ENCODE measurements at regions not wholly inside any gene's neighbourhood (a gene's known extent, or its start where the extent isn't known, plus 50 kb on each side); places are given as distances from the start of the nearest gene placed in this dataset.

GRCh38 chr12:86429824-86430223 lies 173.6 kb upstream of the MGAT4C start:
- Histone ChIP-seq H3K9me1 (replicated peaks; ENCODE audit: control insufficient read depth, extremely low read depth, insufficient read depth, low read length) (no peaks in the 10 kb centered on the region), H2AFZ (ENCODE audit: low read depth, low read length) (no peak overlapping the region), H3K4me1 (ENCODE audit: control insufficient read depth, extremely low read depth, insufficient read depth, low read length) (no peaks in the 10 kb centered on the region), H3K27me3 (ENCODE audit: control insufficient read depth in 2 of 2, insufficient read depth in 2 of 2, low read length in 2 of 2) (no peaks in the 10 kb centered on the region), H3K4me2 (ENCODE audit: insufficient read depth, low read length) (no peak overlapping the region), H3K36me3 (ENCODE audit: control insufficient read depth in 2 of 2, extremely low read depth in 1 of 2, insufficient read depth in 2 of 2, low read length in 2 of 2) (no peaks in the 10 kb centered on the region), H3K4me3 (replicated peaks in 1 of 3; ENCODE audit: insufficient read depth in 1 of 3, low read depth in 1 of 3, low read length in 3 of 3) (no peak overlapping the region), H3K9me3 (replicated peaks; ENCODE audit: control insufficient read depth, insufficient read depth, low read length) (no peaks in the 10 kb centered on the region), H3K9ac (replicated peaks; ENCODE audit: extremely low read depth, insufficient read depth, low read length) (no peak overlapping the region), H3K79me2 (ENCODE audit: control insufficient read depth, insufficient read depth, low read length) (no peaks in the 10 kb centered on the region), H4K20me1 (replicated peaks; ENCODE audit: control insufficient read depth, extremely low read depth, insufficient read depth, low read length) (no peaks in the 10 kb centered on the region), H3K27ac (ENCODE audit: insufficient read depth, low read depth, low read length) (no peak overlapping the region)
- no TSS peak for BruUV-seq (replicated peaks)
- FAIRE-seq (no peak), DNase-seq (ENCODE audit: low read depth, low spot score) (no peak)
- POLR2A ChIA-PET, result no interaction called here
- CTCF ChIA-PET, result no interaction called here
- intact Hi-C loops (cut with micrococcal nuclease), result no loop called here
- dilution Hi-C loops (cut with MboI; ENCODE audit: extremely low pct_ligation_motif_present, low sequenced_read_pairs), result no loop called here
- TF ChIP-seq JUN (IDR thresholded peaks at IDR 0.05; ENCODE audit: borderline replicate concordance, insufficient read depth, insufficient read length, low read depth) (no peak), MAX (IDR thresholded peaks at IDR 0.05; ENCODE audit: insufficient read depth, insufficient read length) (no peak)

- Histone ChIP-seq H3K4me2 (ENCODE audit: insufficient read depth, low read length) (no peak overlapping the region), H2AFZ (ENCODE audit: low read depth, low read length) (no peak overlapping the region), H3K9ac (replicated peaks; ENCODE audit: extremely low read depth, insufficient read depth, low read length) (no peak overlapping the region), H3K27me3 (ENCODE audit: control insufficient read depth in 2 of 2, insufficient read depth in 2 of 2, low read length in 2 of 2) (no peaks in the 10 kb centered on the region), H3K4me1 (ENCODE audit: control insufficient read depth, extremely low read depth, insufficient read depth, low read length) (no peaks in the 10 kb centered on the region), H3K4me3 (replicated peaks in 1 of 3; ENCODE audit: insufficient read depth in 1 of 3, low read depth in 1 of 3, low read length in 3 of 3) (no peak overlapping the region), H3K27ac (ENCODE audit: insufficient read depth, low read depth, low read length) (no peak overlapping the region), H3K9me3 (replicated peaks; ENCODE audit: control insufficient read depth, insufficient read depth, low read length) (no peaks in the 10 kb centered on the region), H3K79me2 (ENCODE audit: control insufficient read depth, insufficient read depth, low read length) (no peaks in the 10 kb centered on the region), H3K36me3 (ENCODE audit: control insufficient read depth in 2 of 2, extremely low read depth in 1 of 2, insufficient read depth in 2 of 2, low read length in 2 of 2) (no peaks in the 10 kb centered on the region), H3K9me1 (replicated peaks; ENCODE audit: control insufficient read depth, extremely low read depth, insufficient read depth, low read length) (no peaks in the 10 kb centered on the region), H4K20me1 (replicated peaks; ENCODE audit: control insufficient read depth, extremely low read depth, insufficient read depth, low read length) (no peaks in the 10 kb centered on the region)
- CTCF ChIA-PET, result no interaction called here
- FAIRE-seq (no peak), DNase-seq (ENCODE audit: low read depth, low spot score) (no peak)
- dilution Hi-C loops (cut with MboI; ENCODE audit: extremely low pct_ligation_motif_present, low sequenced_read_pairs), result no loop called here
- POLR2A ChIA-PET, result no interaction called here
- no peak for TF ChIP-seq MYC (IDR thresholded peaks at IDR 0.05; ENCODE audit: low read depth, low read length)
- no peak for TF ChIP-seq POLR2AphosphoS5 (IDR thresholded peaks at IDR 0.05; ENCODE audit: insufficient read depth, low read depth, low read length)
- no peak for TF ChIP-seq POLR2A (IDR thresholded peaks at IDR 0.05; ENCODE audit: low read depth, low read length)
- no peak for TF ChIP-seq JUN (IDR thresholded peaks at IDR 0.05; ENCODE audit: borderline replicate concordance, insufficient read depth, insufficient read length, low read depth)
- TF ChIP-seq EZH2 (IDR thresholded peaks at IDR 0.05; ENCODE audit: borderline replicate concordance, low read depth, low read length, severe bottlenecking), result no peak
- TF ChIP-seq FOS (IDR thresholded peaks at IDR 0.05; ENCODE audit: borderline replicate concordance, insufficient read depth, low read length), result no peak
- TF ChIP-seq GATA2 (IDR thresholded peaks at IDR 0.05; ENCODE audit: insufficient read depth, insufficient read length, low read depth, low read length), result no peak
- no peak for TF ChIP-seq MAX (IDR thresholded peaks at IDR 0.05; ENCODE audit: insufficient read depth, insufficient read length)
- TF ChIP-seq CTCF (IDR thresholded peaks at IDR 0.05; ENCODE audit: extremely low read depth in 1 of 2, insufficient read depth in 1 of 2, low read depth in 1 of 2, low read length in 2 of 2), result no peak
- no TSS peak for BruUV-seq (replicated peaks)
- intact Hi-C loops (cut with micrococcal nuclease), result no loop called here
These were observed 165.1 kb upstream of the MGAT4C start for GRCh38 chr12:86421333-86421732.

All from endothelial cell of umbilical vein (primary cell).